HUES48 (cell line): ENCODE measurements at regions not wholly inside any gene's neighbourhood (a gene's known extent, or its start where the extent isn't known, plus 50 kb on each side); places are given as distances from the start of the nearest gene placed in this dataset.

Source experiments
- H3K27ac ChIP-seq: one replicate; pipeline ENCODE4 v1.7.0; 2013; ENCODE audit warnings: low read depth, low read length, inconsistent platforms
- H3K27me3 ChIP-seq: 2 replicates; pipeline ENCODE4 v1.6.1; 2013; ENCODE audit warnings: mild to moderate bottlenecking, low read length; ENCODE audit not compliant: control insufficient read depth, insufficient read depth
- H3K36me3 ChIP-seq: 2 replicates; pipeline ENCODE4 v1.6.1; 2013; ENCODE audit warnings: low read length; ENCODE audit not compliant: control insufficient read depth, insufficient read depth
- H3K4me1 ChIP-seq: 2 replicates; pipeline ENCODE4 v1.6.1; 2013; ENCODE audit warnings: mild to moderate bottlenecking, low read length; ENCODE audit not compliant: control insufficient read depth, insufficient read depth
- H3K4me3 ChIP-seq: 2 replicates; pipeline ENCODE4 v1.5.1; 2013; ENCODE audit warnings: mild to moderate bottlenecking, low read depth, low read length
- H3K9ac ChIP-seq: 2 replicates; pipeline ENCODE4 v1.6.1; 2013; ENCODE audit warnings: mild to moderate bottlenecking, low read depth, low read length, moderate library complexity
- H3K9me3 ChIP-seq: 2 replicates; pipeline ENCODE4 v1.6.1; 2013; ENCODE audit warnings: low read length; ENCODE audit not compliant: control insufficient read depth, insufficient read depth

DNA sequence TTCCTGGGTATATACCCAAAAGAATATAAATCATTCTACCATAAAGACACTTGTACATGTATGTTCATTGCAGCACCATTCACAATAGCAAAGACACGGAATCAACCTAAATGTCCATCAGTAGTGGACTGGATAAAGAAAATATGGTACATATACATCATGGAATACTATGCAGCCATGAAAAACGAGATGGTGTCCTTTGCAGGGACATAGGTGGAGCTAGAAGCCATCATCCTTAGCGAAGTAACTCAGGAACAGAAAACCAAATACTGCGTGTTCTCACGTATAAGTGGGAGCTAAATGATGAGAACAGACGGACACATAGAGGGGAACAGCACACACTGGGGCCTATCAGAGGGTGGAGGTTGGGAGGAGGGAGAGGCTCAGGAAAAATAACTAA is 183.7 kb upstream of the CELF2 start:
- H3K9ac ChIP-seq = no peak overlapping the region
- 0 out of 2 replicates have a peak, but pooled peaks cover 3% of the 10 kb centered on the region for H3K9me3 ChIP-seq
- no peaks in the 10 kb centered on the region for H3K36me3 ChIP-seq
- no peak overlapping the region for H3K4me3 ChIP-seq
- no peaks in the 10 kb centered on the region for H3K27me3 ChIP-seq
- H3K4me1 ChIP-seq = no peaks in the 10 kb centered on the region
- no peak overlapping the region for H3K27ac ChIP-seq

DNA sequence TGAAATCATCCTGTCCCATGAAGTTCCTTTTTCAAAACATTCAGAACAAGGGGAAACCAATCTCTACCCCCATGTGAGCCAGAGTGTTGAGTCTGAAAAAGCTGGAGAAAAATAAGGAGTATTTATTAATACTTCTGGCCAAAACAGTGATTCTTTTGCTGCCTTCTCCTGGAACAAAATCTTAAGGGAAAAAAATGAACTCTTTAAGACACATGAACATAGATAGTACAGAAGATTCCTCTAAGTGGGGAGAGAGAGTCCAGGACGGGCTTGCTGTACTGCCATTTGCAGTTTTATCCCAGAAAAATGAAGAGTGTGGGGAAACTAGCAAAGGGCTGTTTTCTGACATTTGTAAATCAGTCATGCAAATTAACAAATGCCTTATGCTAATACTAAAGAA is 173.4 kb upstream of the CELF2 start:
- Histone ChIP-seq H3K4me1 (peaks cover 4% of the 10 kb centered on the region; the same call in 1 of the 2 replicates), H3K36me3 (no peaks in the 10 kb centered on the region), H3K9me3 (no peaks in the 10 kb centered on the region), H3K27me3 (no peaks in the 10 kb centered on the region), H3K9ac (no peak overlapping the region), H3K27ac (no peak overlapping the region), H3K4me3 (no peak overlapping the region)

DNA sequence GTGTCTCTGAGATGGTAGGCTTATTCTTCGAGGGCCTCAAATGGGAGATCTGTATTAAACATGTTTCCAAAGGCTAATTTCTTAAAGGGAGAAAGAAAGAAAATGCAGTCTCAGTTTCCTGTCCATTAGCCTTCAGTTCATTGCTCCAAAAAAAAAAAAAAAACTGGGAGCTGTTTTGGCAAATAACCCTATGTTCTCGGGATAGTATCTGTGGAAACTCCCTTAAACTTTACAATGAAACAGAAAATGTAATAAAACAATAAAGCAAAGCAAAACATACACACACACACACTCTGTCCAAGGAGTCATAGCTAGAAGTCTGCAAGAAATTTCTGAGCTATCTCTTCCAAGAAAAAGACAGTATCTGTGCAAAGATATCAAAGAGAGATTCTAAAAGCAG is 172.5 kb upstream of the CELF2 start:
- Histone ChIP-seq H3K27ac (no peak overlapping the region), H3K36me3 (no peaks in the 10 kb centered on the region), H3K9ac (no peak overlapping the region), H3K4me3 (no peak overlapping the region), H3K27me3 (no peaks in the 10 kb centered on the region), H3K9me3 (no peaks in the 10 kb centered on the region), H3K4me1 (peaks cover 4% of the 10 kb centered on the region; the same call in 1 of the 2 replicates)

GRCh38 chr10:10845826-10846503 is 171.7 kb upstream of the CELF2 start:
- no peaks in the 10 kb centered on the region for H3K9me3 ChIP-seq
- no peaks in the 10 kb centered on the region for H3K27me3 ChIP-seq
- peaks cover 4% of the 10 kb centered on the region; the same call in 1 of the 2 replicates for H3K4me1 ChIP-seq
- H3K36me3 ChIP-seq = no peaks in the 10 kb centered on the region
- no peak overlapping the region for H3K4me3 ChIP-seq
- no peak overlapping the region for H3K27ac ChIP-seq
- H3K9ac ChIP-seq = no peak overlapping the region

- no peak overlapping the region for H3K9ac ChIP-seq
These were observed 171.2 kb upstream of the CELF2 start for GRCh38 chr10:10846504-10846900.

GRCh38 chr10:10847387-10847786 is 170.3 kb upstream of the CELF2 start:
- Histone ChIP-seq H3K4me1 (peaks cover 4% of the 10 kb centered on the region; the same call in 1 of the 2 replicates), H3K27me3 (no peaks in the 10 kb centered on the region), H3K9me3 (no peaks in the 10 kb centered on the region), H3K27ac (no peak overlapping the region), H3K4me3 (no peak overlapping the region), H3K36me3 (no peaks in the 10 kb centered on the region), H3K9ac (no peak overlapping the region)

More at GRCh38 chr10:10846504-10846900, 171.2 kb upstream of the CELF2 start:
- Histone ChIP-seq H3K36me3 (no peaks in the 10 kb centered on the region), H3K27ac (no peak overlapping the region), H3K27me3 (no peaks in the 10 kb centered on the region), H3K9me3 (no peaks in the 10 kb centered on the region), H3K4me3 (no peak overlapping the region), H3K4me1 (peaks cover 4% of the 10 kb centered on the region; the same call in 1 of the 2 replicates)

DNA sequence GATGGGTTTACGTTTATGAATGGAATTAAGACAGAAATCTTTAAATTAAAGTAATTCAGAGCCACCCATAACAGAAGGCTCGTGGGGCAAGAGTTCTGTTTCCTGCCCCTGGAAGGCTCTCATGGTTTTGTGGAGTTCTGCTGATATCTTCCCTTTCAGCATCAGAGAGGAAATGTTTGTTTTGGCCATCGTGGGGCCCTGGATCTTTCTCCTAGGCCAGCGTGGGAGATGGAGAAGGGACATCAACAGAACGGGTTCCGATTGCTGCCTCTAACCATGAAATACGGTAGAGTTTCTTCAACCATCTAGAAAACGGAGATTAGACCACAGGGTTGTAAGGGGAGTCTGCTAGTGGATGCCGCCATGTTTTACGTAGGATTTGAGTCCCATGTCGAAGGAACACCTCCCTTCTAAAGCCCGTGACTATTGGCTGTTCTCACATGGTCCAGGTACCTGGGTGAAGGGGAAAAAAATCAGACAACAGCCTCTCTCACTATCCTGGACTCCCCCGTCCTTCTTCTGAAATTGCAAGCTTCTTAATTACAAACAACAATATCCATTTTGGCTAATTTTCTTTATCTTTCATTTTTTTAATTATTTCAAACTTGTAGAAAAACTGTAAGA is 169.1 kb upstream of the CELF2 start:
- Histone ChIP-seq H3K27ac (no peak overlapping the region), H3K27me3 (no peaks in the 10 kb centered on the region), H3K9ac (no peak overlapping the region), H3K36me3 (no peaks in the 10 kb centered on the region), H3K9me3 (no peaks in the 10 kb centered on the region), H3K4me3 (no peak overlapping the region), H3K4me1 (peaks cover 4% of the 10 kb centered on the region; the same call in 1 of the 2 replicates)

DNA sequence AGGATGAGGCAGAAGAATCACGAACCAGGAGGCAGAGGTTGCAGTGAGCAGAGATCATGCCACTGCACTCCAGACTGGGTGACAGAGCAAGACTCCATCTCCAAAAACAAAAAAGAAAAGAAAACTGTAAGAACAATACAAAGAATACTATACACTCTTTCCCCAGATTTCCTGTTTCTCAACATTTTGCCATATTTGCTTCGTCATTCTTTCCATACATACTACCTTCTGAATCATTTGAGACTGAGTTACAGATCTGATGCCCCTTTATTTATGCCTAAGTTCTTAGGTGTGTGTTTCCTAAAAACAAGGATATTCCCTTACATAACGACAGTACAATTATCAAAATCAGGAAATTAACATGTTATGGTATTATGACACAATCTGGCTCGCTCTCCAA is 168.4 kb upstream of the CELF2 start:
- no peaks in the 10 kb centered on the region for H3K36me3 ChIP-seq
- H3K4me1 ChIP-seq = peaks cover 4% of the 10 kb centered on the region; the same call in 1 of the 2 replicates
- H3K9ac ChIP-seq = no peak overlapping the region
- no peaks in the 10 kb centered on the region for H3K27me3 ChIP-seq
- H3K9me3 ChIP-seq = no peaks in the 10 kb centered on the region
- no peak overlapping the region for H3K27ac ChIP-seq
- no peak overlapping the region for H3K4me3 ChIP-seq

DNA sequence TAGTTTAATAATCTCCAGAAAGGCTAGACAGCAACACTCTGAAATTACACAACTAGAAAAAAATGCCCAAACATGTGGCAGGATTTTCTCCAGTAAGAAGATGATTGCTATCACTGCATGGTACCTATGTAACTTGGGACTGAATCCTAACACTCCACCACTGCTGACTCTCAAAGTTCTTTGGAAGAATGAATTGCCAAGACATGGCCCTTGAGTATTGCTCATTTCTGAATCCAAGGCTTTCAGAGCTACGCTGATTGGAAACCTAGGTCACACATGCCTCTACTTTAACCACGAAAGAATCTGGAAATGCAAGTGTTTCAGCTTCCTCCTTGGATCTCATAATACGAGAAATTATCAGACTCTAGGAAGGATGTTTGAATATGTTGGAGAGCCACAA is 167.5 kb upstream of the CELF2 start:
- no peaks in the 10 kb centered on the region for H3K9me3 ChIP-seq
- no peaks in the 10 kb centered on the region for H3K36me3 ChIP-seq
- no peak overlapping the region for H3K27ac ChIP-seq
- no peaks in the 10 kb centered on the region for H3K27me3 ChIP-seq
- no peak overlapping the region for H3K4me3 ChIP-seq
- no peak overlapping the region for H3K9ac ChIP-seq
- no peaks in the 10 kb centered on the region; the same call in 1 of the 2 replicates for H3K4me1 ChIP-seq

DNA sequence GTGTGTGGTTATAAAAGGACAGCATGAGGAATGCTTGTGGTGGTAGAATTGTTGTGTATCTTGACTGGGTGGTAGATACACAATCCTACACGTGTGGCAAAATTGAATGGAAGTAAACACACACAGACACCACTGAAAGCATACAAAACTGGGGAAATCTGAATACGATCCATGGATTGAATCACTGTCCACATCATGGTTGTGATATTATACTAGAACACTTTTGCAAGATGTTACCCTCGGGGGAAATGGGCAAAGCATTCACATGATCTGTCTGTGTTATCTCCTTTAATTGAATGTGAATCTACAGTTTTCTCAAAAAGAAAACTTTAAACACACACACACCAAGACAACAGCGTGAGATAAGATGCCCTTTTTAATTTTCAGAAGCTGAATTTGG is 165.2 kb upstream of the CELF2 start:
- Histone ChIP-seq H3K4me3 (no peak overlapping the region), H3K9ac (no peak overlapping the region), H3K36me3 (no peaks in the 10 kb centered on the region), H3K4me1 (no peaks in the 10 kb centered on the region; the same call in 1 of the 2 replicates), H3K9me3 (no peaks in the 10 kb centered on the region), H3K27me3 (no peaks in the 10 kb centered on the region), H3K27ac (no peak overlapping the region)

DNA sequence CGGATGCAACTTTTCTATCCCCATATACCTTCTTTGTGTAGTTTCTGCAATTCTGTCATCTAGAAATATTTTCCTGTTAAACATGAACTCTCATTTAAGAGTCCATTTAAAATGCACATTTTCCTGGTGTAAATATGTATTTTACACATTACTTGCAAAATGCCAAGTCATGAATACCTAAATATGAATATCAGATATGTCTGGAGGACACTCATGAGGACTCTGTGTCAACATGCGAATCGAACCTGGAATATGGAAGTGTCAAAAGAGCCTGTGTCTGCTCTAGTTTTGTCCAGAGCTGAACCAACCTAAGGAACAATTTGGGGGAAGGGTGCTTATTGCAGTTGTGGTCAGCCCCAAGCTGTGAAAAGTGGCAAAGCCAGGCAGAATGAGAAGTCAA is 163.7 kb upstream of the CELF2 start:
- H3K9me3 ChIP-seq = no peaks in the 10 kb centered on the region
- no peak overlapping the region for H3K27ac ChIP-seq
- H3K9ac ChIP-seq = no peak overlapping the region
- H3K27me3 ChIP-seq = no peaks in the 10 kb centered on the region
- no peak overlapping the region for H3K4me3 ChIP-seq
- no peaks in the 10 kb centered on the region for H3K36me3 ChIP-seq
- H3K4me1 ChIP-seq = no peaks in the 10 kb centered on the region
